HT-29 (cell line): ENCODE measurements at regions not wholly inside any gene's neighbourhood (a gene's known extent, or its start where the extent isn't known, plus 50 kb on each side); places are given as distances from the start of the nearest gene placed in this dataset.
A peak's percentile ranks its signal among the peaks of the same experiment; 100 is the strongest.
"Not testable (repeated sequence)": the region's sequence is repeated elsewhere in the genome, so short reads cannot be mapped to it uniquely, and the experiment has no call there.

Experiments used
- DNase-seq: peaks from one replicate; pipeline ENCODE4 v3.0.0-alpha.2; 2015; ENCODE audit warnings: low spot score

DNA sequence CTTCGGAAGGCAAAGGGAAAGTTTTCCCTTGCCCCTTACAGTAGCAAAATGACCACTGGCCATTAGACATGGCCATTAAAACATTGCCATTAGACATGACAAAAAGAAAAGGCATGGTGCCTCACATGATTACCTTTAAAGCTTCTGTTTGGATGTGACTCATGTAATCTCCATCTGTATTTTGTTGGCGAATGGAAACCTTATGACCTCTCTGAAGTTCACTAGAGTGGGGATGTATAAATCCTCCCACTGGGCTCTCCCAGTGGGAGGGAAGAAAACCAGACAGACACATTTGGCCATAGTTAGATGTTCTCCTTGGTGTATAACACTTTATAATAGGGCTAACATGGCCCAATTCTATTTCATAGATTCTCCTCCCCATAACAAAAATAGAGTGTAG lies 152.6 kb downstream of the MAGEB17 start:
- no peak for DNase-seq

DNA sequence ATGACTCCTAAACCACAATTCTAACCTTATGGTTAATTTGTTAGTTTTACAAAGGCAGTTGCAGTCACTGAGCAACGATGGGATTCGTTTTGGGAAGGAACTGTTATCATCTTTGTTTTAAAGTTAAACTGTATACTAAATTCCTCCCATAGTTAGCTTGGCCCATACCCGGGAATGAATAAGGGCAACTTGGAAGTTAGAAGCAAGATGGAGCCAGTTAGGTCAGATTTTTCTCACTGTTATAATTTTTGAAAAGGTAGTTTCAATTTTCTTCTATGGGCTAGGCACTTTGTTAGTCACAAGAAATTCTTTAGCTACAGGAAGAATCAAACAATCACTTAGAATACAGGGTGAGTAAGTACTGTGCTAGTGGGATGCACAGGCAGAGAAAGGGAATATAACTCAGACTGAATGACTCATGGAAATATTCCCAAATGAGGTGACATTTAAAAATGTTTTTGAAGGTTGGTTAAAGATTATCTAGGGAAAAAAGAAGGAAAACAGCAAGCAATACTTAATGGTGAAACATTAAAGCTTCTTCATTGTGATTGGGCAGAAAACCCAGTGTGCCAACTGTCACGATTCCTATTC lies 153.6 kb downstream of the MAGEB17 start:
- DNase-seq: no peak

DNA sequence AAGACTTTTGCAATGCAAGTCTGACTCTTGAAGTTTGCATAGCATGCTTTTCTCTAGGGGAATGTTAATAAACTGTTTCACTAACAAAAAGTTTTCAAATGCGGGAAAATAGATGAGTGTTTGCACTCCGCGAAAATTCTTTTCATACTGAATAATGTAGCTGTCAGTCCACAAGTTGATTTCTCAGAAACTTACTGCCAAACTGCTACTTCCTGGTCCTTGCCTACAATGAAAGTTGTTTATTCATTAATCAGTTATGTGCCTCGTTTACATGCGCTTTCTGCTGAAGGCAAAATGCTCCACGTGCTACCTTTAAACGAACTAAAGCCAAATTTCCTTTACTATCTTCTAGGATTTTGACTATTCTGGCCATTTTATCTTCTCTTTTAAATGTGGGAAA lies 166.2 kb downstream of the MAGEB17 start:
- DNase-seq: no peak

DNA sequence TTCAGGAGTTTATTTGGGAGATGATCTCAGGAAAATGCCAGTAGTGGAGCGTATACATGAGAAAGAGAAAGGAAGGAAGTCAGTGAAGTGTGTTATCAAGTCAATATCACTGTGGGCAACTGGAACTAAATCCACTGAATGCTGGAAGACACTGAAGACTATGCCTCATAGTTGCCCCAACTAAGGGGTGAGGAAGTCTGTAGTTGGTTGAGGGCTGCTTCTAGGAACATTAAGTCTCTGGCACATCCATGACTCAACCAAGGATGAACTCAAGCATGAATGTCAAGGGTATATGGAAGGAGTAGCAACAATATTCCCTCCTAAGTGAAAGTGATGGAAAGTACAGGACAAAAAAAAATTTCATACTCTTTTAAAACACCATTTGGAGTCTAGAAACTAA lies 167.9 kb downstream of the MAGEB17 start:
- DNase-seq: no peak

DNA sequence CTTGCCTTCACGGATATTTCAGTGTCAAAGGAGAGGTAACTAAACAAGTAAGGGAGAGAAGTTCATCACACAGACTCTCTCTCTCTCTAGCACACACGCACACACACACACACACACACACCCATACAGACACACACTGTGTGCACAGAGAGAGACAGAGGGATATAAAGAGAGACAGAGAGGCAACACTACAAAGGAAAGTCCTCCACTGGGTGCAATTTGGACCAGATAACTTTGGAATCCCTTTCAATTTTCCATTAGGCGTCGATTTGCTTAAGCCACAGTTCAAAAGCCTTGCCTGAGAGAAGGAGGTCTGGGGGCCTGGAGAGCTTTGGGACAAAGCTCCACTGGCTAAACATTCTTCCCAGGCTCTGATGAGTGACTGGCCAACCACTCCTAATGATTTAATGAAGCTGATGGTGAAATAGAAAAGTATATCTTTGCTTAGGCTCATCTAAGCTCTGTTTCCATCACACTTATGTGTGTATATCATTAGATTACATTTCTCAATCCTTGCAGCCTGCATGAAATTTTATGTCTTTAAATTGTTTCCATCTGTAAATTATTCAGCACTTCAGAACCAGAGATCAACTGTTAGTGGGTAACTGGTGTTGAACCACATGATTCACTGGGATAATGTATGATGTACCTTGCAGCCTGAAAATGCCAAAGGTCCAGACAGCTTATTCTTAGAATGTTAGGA lies 180.8 kb downstream of the MAGEB17 start:
- no peak for DNase-seq

DNA sequence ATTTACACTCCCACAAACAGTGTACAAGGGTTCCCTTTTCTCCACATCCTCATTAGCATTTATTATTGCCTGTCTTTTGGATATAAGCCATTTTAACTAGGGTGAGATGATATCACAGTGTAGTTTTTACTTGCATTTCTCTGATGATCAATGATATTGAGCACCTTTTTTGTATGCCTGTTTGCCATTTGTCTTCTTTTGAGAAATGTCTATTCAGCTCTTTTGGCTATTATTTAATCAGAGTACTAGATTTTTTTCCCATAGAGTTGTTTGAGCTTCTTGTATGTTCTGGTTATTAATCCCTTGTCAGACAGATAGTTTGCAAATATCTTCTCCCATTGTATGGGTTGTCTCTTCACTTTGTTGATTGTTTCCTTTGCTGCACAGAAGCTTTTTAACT lies 190.6 kb downstream of the MAGEB17 start:
- no peak for DNase-seq

DNA sequence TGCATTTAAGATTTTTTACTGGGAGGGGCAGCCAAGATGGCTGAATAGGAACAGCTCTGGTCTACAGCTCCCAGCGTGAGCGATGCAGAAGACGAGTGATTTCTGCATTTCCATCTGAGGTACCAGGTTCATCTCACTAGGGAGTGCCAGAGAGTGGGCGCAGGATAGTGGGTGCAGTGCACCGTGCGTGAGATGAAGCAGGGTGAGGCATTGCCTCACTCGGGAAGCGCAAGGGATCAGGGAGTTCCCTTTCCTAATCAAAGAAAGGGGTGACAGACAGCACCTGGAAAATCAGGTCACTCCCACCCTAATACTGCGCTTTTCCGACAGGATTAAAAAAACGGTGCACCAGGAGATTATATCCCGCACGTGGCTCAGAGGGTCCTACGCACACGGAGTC lies 192.8 kb downstream of the MAGEB17 start:
- DNase-seq: not testable (repeated sequence)

DNA sequence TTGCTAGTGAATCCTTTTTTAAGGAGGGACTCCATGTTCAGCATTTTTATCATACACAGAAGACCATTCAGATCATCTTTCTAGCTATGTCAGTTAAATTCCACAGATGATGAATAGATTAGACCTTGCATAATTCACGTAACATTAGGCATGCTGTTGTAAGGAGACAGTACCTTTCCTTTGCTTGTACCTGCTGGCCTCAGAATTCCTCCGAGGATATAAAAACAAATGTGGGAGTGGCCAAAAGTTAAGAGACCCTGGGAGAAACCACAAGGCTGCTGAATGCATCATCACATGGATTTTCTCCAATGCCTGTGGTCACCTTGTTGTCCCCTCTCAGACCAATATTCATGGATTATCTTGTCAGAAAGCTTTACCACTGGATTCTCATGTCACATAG lies 201.4 kb downstream of the MAGEB17 start:
- DNase-seq: no peak

DNA sequence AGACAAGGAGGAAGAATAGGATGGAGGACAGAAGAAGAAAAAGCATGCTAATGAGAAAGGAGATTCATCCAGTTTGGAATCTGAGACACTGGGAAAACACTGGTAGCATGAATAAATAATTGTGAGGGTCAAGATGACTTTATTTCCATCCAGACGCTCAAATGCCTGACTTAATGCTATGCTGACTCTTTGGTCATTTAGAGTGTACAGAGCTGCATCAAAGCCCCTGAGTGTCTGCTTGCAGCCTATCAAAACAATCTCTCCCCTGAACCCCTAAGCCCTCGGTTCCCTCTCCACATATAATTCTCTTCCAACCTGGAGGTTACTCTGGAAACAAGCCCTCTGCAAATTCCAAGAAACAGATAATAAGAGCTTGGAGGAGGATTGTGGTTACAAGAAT lies 208.8 kb downstream of the MAGEB17 start:
- DNase-seq: no peak

DNA sequence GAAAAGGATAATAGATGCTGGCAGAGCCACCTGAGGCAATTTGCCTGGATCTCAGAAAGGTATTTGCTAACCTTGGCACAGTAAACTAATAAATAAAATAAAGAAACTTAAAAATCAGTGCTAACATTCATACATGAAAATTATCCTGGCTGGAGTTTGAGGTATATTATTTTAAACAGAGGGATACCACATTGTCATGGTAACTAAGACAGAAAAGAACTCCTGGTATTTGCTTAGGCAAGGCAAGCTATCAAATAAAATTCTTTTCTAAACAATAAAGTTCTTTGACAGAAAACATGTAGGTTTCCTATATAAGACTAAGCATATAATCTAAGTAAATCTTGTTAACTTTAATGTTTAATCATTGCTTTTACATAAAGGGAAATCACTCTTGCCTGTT lies 218.8 kb downstream of the MAGEB17 start:
- DNase-seq: no peak

DNA sequence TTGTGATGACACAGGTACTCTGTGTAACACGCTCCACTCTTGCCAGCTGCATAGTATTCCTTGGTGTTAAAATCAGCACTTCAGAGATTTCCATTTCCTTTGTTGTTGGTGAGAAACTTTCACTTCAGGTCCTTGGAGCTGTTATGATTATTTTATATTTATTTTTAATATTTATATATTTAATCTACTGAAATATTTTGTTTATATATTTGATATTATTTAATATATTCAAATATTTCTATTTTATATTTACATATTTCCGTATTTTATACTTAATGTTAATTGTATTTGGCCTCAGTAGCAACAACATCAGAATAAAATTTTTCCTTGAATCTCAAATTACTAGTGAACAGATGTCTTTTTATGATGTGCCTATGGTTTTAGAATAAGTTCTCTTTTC lies 225.3 kb downstream of the MAGEB17 start:
- DNase-seq: no peak

DNA sequence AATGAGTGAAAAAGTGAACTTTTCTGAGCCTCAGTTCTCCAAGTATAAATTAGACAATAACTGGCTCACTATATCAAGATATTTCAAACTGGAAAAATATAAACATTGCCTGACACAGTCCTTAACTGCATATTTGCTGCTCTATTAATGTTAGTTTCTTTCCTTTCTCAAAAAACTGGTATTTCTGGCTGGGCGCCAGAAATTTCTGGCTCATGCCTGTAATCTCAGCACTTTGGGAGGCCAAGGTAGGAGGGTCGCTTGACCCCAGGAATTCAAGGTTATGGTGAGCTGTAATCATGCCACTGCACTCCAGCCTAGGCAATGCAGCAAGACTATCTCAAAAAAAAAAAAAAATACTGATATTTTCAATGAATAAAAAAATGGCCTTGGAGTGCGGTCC lies 227.0 kb downstream of the MAGEB17 start:
- no peak for DNase-seq

DNA sequence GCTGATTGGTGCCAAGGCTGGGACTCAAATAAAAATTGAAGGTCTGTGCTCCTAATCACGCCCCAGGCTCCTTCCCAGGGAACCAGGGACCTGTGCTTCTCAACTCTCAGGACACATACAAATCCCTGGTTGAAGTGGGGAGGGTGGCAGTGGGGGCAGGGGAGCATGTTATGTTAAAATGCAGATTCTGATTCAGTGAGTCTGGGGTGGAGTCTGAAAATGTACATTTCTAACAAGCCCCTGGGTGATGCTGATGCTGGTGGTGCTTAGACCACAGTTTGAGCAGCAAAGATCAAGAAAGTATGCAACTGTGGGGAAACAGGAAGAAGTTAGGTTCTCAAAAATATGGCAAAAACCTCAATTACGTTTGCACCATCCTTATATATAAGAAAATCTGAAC lies 236.5 kb downstream of the MAGEB17 start:
- DNase-seq: no peak

DNA sequence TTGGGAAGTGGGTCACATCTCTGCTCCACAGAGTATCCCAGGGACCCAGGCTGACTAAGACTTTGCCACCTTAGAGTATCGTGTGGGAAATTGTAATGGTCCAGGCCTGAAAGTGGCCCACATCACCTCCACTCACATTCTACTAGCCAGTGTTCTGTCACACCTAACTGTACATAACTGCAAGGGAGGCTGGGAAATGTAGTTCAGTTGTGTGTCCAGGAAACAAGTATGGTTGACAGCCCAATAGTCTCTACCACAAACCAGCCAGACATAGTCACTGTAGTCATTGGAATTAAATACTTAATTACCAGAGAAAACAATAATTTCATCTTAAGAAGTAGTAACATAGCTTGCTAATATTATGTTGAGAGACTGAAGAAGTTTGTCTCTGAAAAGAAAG lies 233.4 kb upstream of the S100G start:
- DNase-seq: peak; percentile 22

DNA sequence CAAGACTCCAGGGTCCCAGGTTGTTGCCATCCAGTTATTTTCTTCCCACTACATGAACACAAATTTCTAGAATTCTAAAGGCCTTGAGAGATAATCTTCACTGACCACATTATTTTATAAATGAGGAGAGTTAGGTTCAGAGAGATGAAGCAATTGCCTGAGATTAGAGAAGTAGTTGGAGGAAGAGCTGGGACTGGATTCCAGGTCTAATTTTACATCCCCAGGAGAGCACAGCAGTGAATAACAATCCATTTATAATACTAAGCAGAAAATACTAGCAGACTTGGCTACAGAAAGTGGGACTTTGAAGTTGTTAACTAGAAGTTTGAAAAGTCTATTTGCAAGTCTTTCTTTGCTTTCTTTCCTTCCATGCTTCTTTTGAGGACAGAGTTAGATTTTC lies 231.3 kb upstream of the S100G start:
- no peak for DNase-seq

DNA sequence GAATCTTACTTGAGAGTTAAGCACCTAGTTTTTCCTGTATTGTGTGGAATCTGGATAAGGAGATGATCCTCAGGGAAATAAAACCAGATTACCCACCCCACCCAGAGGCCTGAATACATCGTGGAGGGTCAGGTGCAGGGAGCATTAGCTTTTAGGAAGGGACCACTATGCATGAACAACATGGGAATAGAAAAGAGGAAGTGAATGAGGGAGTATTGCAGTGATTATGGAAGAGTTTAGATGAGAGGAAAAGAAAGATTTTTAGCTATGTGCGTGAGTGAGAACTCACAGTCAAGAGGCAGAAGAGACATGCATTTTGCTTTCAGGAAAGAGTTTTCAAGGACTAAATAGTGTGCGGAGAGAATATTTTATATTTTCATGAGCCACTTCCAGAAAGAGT lies 222.3 kb upstream of the S100G start:
- DNase-seq: no peak

DNA sequence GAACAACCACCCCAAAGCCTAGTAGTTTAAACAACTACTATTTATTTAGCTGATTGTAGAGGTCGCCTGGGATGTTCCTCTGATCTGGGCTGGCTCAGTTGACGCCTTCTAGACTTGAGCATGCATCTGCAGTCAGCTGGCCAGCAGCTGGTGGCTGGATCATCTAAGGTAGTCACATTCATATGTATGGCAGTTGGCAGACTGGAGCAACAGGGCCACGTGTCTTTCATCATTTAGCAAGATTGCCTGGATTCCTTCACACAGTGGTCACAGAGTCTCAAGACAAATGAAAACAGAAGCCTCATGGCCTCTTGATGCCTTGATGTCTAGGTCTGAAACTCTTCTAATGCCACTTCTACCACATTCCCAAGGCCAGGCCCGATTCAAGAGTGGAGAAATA lies 220.6 kb upstream of the S100G start:
- DNase-seq: no peak

DNA sequence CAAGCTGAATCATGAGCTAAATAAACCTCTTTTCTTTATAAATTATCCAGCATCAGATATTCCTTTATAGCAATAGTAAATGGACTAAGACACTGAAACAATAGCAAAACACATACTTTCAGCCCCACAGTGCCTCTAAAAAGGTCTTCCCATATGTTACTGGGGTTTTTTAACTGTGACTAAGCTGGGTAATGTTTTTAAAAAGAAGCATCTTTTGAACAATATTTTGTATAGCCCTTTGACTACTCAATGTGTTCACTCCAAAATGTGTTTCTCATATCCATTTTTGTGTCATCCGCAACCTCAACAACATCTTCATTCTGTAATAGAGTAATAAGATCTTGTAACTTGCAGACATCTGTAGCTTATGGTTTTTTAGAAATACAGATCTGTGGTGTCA lies 218.7 kb upstream of the S100G start:
- DNase-seq: no peak

DNA sequence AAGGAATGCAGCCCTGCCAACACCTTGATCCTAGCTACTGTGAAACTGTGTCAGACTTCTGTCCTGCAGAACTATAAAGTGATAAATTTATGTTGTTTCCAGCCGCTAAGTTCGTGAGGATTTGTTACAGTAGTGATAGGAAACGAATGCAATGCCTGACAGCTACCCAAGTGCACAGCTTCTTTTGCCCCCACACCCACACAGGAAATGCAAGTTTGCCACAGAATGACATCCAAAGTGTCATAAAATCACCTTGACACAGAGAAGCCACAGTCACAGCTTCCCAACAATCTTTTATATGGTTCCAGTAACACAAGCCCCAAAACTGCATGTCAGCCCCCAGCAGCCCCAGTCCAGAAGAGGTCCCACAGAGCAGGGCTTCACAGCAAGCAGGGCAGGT lies 216.9 kb upstream of the S100G start:
- no peak for DNase-seq

DNA sequence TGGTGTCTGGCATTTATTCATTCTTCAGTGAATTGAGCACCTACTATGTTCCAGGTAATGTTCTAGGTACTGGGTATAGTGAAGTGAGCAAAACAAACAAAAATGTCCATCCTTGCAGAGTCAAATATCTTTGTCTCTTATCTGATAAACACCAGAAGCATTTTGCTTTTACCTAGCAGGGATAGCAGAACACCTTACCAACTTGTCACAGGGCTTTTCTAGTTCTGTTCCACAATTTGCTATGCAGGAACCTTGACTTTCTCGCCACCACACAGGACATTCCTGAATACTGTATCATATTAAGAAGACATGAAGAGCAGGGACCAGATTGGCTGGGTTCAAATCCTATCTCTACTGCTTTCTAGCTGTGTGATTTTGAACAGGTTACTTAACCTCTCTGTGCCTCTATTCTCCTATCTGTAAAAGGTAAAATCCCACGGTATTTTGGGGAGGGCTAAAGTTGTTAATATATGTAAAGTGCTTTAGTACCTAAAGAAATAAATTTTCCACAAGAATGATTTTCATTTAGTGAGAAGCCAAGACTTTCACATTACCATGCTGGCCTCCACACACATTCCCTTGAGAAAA lies 214.5 kb upstream of the S100G start:
- no peak for DNase-seq

DNA sequence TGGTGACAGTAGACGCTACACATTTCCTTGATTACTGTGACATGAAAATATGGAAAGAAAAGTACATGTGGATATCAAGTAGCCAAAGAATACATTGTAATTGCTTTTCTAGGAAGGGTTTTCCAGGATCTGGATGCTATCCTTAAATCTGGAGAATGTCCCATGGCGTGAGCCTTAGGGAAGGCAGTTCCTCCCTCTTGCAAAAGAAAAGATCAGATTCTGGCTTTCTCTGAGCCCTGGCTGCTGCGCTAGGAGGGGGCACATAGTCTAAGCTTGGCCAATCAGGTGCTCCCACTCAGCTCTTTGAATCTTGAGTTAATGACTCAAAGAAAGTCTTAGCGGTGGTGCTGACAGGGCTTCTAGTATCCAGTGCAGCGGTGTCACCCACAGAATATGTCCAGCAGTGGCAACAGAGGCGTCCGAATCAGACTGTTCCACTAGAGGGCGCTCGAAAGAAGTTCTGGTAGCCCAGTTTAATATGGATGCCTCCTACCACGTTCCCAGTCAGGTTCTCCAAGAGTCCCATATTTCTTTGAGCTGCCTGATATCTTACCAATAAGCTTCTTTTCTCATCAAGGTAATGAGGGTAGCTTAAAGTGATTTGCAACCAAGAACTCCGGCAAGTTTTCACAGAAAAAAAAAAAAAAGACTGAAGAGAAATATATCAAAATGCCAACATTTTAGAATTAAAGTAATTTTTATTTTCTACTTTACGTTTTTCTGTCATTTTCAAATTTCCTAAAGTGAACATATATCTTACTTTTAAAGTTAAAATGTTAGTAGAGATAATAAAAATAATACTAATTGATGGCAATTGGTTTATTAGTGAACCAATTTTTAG lies 213.4 kb upstream of the S100G start:
- DNase-seq: peak; percentile 97

DNA sequence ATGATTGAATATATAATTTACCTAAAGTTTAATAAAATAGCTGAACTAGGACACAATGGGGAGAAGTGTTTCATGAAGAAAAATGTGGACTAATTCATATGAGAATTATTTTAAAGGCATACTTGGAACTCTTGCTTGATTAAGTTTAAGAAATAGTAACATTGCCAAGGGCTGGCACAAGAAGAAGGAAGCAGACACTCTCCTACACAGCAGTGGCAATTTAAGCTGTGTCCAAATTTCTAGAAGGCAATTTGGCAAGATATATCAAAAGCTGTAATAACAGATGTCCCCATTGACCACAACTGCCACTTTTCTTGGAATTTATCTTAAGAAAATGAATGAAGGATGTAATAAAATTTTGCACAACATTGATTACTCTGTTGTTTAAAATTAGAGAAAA lies 209.5 kb upstream of the S100G start:
- no peak for DNase-seq

DNA sequence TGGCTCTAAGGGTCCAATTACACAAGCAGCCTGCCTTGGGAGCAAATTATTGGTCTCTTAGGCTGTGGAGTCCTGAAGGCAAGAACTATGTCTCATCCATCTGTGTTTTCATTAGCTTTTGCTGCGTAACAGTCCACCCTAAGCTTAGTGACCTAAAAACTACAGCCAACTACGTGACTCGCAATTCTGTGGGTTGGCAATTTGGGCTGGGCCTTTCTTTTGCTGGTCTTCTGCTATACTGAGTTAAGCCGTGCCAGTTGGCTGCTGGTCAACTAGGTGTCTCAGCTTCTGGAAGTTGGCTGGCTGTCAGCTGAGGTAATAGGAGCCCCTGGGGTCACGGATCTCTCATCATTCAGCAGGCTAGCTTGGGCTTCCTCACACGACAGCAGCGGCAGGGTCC lies 205.6 kb upstream of the S100G start:
- DNase-seq: no peak
